Muscle of leg (tissue), 3 donors: ENCODE measurements at regions not wholly inside any gene's neighbourhood (a gene's known extent, or its start where the extent isn't known, plus 50 kb on each side); places are given as distances from the start of the nearest gene placed in this dataset.

Source experiments
- DNase-seq: peaks from one replicate; pipeline ENCODE4 v3.0.0; 2013
- H3K27ac ChIP-seq: one replicate; pipeline ENCODE4 v1.5.1; 2013; ENCODE audit warnings: mild to moderate bottlenecking, low read length, control low read depth
- H3K27me3 ChIP-seq: one replicate; pipeline ENCODE4 v1.6.1; 2013; ENCODE audit warnings: low read length; ENCODE audit not compliant: control insufficient read depth, insufficient read depth
- H3K36me3 ChIP-seq: one replicate; pipeline ENCODE4 v1.6.1; 2013; ENCODE audit warnings: low read length; ENCODE audit not compliant: control insufficient read depth, insufficient read depth
- H3K4me1 ChIP-seq: one replicate; pipeline ENCODE4 v1.6.1; 2013; ENCODE audit warnings: low read length; ENCODE audit not compliant: control insufficient read depth, insufficient read depth
- H3K4me3 ChIP-seq: one replicate; pipeline ENCODE4 v1.5.1; 2013; ENCODE audit warnings: low read length, control low read depth
- H3K9me3 ChIP-seq: replicated peaks from 2 replicates; pipeline ENCODE4 v1.6.1; 2013; ENCODE audit warnings: low read depth, low read length; ENCODE audit not compliant: control insufficient read depth
- WGBS: methylation state at CpG from one replicate; pipeline ENCODE4 v1.1.5; 2013; ENCODE audit warnings: missing lambda C conversion rate; ENCODE audit not compliant: insufficient coverage; 5-methylcytosine and 5-hydroxymethylcytosine counted together

GRCh38 chr1:182735343-182735742 lies 51.0 kb upstream of the RGS8 start:
- 68% methylated on average over 2 of the region's 3 CpGs for WGBS
- H3K27me3 ChIP-seq: peaks cover 2% of the 10 kb centered on the region
- H3K4me1 ChIP-seq: peaks cover 4% of the 10 kb centered on the region
- H3K36me3 ChIP-seq: no peaks in the 10 kb centered on the region
- peaks cover 2% of the 10 kb centered on the region for H3K9me3 ChIP-seq
- no peak overlapping the region for H3K27ac ChIP-seq
- no peak overlapping the region for H3K4me3 ChIP-seq
- DNase-seq: no peak

GRCh38 chr1:182739545-182739944 lies 50.0 kb upstream of the NPL start:
- DNase-seq: peak; percentile 39
- peaks cover 2% of the 10 kb centered on the region for H3K9me3 ChIP-seq
- WGBS: 29% methylated on average over 4 of the region's 7 CpGs

More at GRCh38 chr1:182739545-182739944, 50.0 kb upstream of the NPL start:
- H3K27ac ChIP-seq: no peak overlapping the region
- H3K27me3 ChIP-seq: no peaks in the 10 kb centered on the region
- H3K4me1 ChIP-seq: peaks cover 4% of the 10 kb centered on the region
- no peaks in the 10 kb centered on the region for H3K36me3 ChIP-seq
- H3K4me3 ChIP-seq: no peak overlapping the region
